Mesendoderm (in vitro differentiated cells): ENCODE measurements at regions not wholly inside any gene's neighbourhood (a gene's known extent, or its start where the extent isn't known, plus 50 kb on each side); places are given as distances from the start of the nearest gene placed in this dataset.

Experiments
- DNase-seq: peaks from one replicate; pipeline ENCODE4 v3.0.0; 2013
- H2AK5ac ChIP-seq: 2 replicates; pipeline ENCODE4 v1.6.1; 2013; ENCODE audit warnings: low read length, inconsistent platforms
- H2BK120ac ChIP-seq: 2 replicates; pipeline ENCODE4 v1.6.1; 2013; ENCODE audit warnings: low read depth, mild to moderate bottlenecking, low read length, moderate library complexity, mixed read lengths
- H2BK15ac ChIP-seq: replicated peaks from 2 replicates; pipeline ENCODE4 v1.6.1; 2013; ENCODE audit warnings: low read depth, mild to moderate bottlenecking, moderate library complexity
- H2BK5ac ChIP-seq: 2 replicates; pipeline ENCODE4 v1.6.1; 2013; ENCODE audit warnings: low read length, inconsistent platforms
- H3K18ac ChIP-seq: 2 replicates; pipeline ENCODE4 v1.6.1; 2013; ENCODE audit warnings: mild to moderate bottlenecking, low read length, mixed read lengths
- H3K23ac ChIP-seq: one replicate; pipeline ENCODE4 v1.6.1; 2013; ENCODE audit warnings: low read length
- H3K27ac ChIP-seq: 2 replicates; pipeline ENCODE4 v1.5.1; 2013; ENCODE audit warnings: low read depth, mild to moderate bottlenecking, inconsistent platforms, low read length, moderate library complexity
- H3K27me3 ChIP-seq: 2 replicates; pipeline ENCODE4 v1.6.1; 2013; ENCODE audit warnings: low read length, control low read depth, mild to moderate bottlenecking, inconsistent platforms; ENCODE audit not compliant: insufficient read depth, poor library complexity
- H3K36me3 ChIP-seq: 2 replicates; pipeline ENCODE4 v1.6.1; 2013; ENCODE audit warnings: low read length, inconsistent platforms; ENCODE audit not compliant: control insufficient read depth, insufficient read depth
- H3K4ac ChIP-seq: one replicate; pipeline ENCODE4 v1.6.1; 2013; ENCODE audit warnings: low read depth, mild to moderate bottlenecking, low read length, moderate library complexity
- H3K4me1 ChIP-seq: 2 replicates; pipeline ENCODE4 v1.6.1; 2013; ENCODE audit warnings: low read depth, low read length, inconsistent platforms; ENCODE audit not compliant: control insufficient read depth
- H3K4me2 ChIP-seq: 2 replicates; pipeline ENCODE4 v1.6.1; 2013; ENCODE audit warnings: low read length
- H3K4me3 ChIP-seq: 2 replicates; pipeline ENCODE4 v1.5.1; 2013; ENCODE audit warnings: mild to moderate bottlenecking, low read length
- H3K56ac ChIP-seq: one replicate; pipeline ENCODE4 v1.6.1; 2013; ENCODE audit warnings: low read length
- H3K79me1 ChIP-seq: 2 replicates; pipeline ENCODE4 v1.6.1; 2013; ENCODE audit warnings: low read length, inconsistent platforms
- H3K79me2 ChIP-seq: 2 replicates; pipeline ENCODE4 v1.6.1; 2013; ENCODE audit warnings: mild to moderate bottlenecking, low read length; ENCODE audit not compliant: control insufficient read depth, insufficient read depth
- H3K9ac ChIP-seq: 2 replicates; pipeline ENCODE4 v1.6.1; 2013; ENCODE audit warnings: low read length, inconsistent platforms
- H4K5ac ChIP-seq: one replicate; pipeline ENCODE4 v1.6.1; 2013; ENCODE audit warnings: low read length
- H4K8ac ChIP-seq: one replicate; pipeline ENCODE4 v1.6.1; 2013; ENCODE audit warnings: low read depth, mild to moderate bottlenecking, control low read depth, low read length, moderate library complexity
- WGBS: extraction: QIAGEN DNeasy Blood & Tissue Kit; methylation state at CpG from one replicate; pipeline ENCODE4 v1.1.7; 2013; ENCODE audit warnings: low lambda C conversion rate, missing lambda C conversion rate; ENCODE audit not compliant: insufficient coverage; ENCODE audit errors: extremely low coverage; 5-methylcytosine and 5-hydroxymethylcytosine counted together

DNA sequence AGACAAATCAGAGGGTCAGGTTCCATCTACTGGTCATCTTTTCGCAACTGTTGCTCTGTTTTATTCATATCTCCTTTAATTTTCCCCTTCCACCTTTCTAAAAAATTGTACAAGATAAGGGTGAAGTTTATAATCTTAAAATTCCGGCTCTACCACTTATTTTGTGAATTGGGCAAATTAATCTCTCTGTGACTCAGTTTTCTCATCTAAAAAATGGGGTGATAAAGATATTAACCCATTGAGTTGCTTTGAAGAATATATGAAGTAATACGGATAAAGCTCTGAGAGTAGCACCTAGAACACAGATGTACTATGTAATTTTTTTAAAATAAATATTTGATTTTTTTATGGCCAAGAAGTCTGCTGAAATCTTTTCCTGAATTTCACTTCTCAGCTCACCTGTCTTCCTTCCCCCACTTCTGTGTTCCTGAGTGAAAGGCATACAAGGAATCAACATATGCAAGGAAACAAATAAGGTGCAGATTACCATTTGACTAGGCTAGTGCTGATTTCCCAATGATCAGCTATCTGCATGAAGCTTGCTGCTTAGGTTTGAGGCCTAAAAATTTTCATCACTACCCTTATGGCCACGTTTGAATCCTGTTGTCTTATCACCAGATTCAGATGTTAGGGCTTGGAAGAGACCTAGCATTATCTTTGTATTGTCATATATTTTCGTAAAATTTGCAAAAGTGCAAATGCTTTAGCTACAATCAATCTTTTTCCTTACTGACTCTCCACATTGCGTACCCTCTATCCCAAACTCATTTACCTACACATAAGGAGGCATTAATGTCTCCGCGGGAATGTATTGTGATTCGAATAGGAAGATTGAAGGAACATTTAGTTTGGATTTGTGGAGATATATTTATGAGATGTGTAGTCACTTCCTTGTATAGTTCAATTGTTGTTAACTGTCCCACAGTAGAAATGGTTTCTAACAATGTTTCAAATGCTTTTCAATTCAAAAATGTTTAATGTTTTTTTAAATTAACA is 718.3 kb upstream of the PTBP2 start:
- WGBS = no CpG with 5 or more reads among the region's 9 CpGs
- Histone ChIP-seq H2BK5ac (no peak overlapping the region), H3K79me2 (no peaks in the 10 kb centered on the region), H4K5ac (no peak overlapping the region), H3K79me1 (no peaks in the 10 kb centered on the region), H3K18ac (no peak overlapping the region), H3K23ac (no peak overlapping the region), H3K9ac (no peak overlapping the region), H3K4ac (no peak overlapping the region), H3K36me3 (no peaks in the 10 kb centered on the region), H2BK120ac (no peak overlapping the region), H3K4me3 (no peak overlapping the region), H3K4me1 (no peaks in the 10 kb centered on the region), H3K4me2 (no peak overlapping the region), H3K27me3 (no peaks in the 10 kb centered on the region), H4K8ac (no peak overlapping the region), H2AK5ac (no peak overlapping the region), H2BK15ac (no peak overlapping the region), H3K27ac (no peak overlapping the region), H3K56ac (no peak overlapping the region)
- DNase-seq = no peak

DNA sequence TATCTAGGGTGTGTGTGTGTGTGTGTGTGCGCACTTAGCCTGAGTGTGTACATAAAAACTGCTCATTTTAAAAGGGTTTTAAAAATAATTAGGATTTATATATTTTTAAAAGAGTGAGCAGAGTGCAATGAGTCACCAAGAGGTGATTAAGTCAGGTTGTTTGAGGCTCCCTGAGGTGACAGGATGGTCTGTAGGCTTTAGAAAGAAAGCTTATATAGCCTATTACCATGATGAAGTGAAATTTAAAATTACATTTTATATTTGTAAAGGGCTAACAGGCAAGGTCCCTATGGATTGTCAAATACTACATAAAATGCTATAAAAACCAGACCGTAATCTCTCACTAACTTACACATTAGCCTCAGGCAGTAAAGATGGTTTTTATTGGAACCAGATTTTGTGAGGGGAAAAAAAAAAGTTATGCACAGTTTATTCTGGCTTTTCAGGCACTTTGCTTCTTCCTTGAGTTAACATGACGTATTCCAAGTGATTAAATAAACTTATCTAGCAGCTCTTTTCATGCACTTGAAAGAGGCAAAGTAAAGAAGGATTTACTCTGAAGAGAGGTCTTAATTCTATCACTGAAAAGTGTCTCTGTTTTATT is 711.7 kb upstream of the PTBP2 start:
- Histone ChIP-seq H3K18ac (no peak overlapping the region), H4K5ac (no peak overlapping the region), H3K36me3 (no peaks in the 10 kb centered on the region), H3K4me1 (no peaks in the 10 kb centered on the region), H2AK5ac (no peak overlapping the region), H4K8ac (no peak overlapping the region), H3K79me2 (no peaks in the 10 kb centered on the region), H2BK120ac (no peak overlapping the region), H3K4ac (no peak overlapping the region), H3K56ac (no peak overlapping the region), H3K23ac (no peak overlapping the region), H2BK15ac (no peak overlapping the region), H3K27ac (no peak overlapping the region), H3K4me3 (no peak overlapping the region), H3K4me2 (no peak overlapping the region), H3K9ac (no peak overlapping the region), H2BK5ac (no peak overlapping the region), H3K79me1 (no peaks in the 10 kb centered on the region), H3K27me3 (no peaks in the 10 kb centered on the region)
- DNase-seq = no peak
- WGBS = no CpG with 5 or more reads among the region's 3 CpGs

GRCh38 chr1:96011606-96012005 is 710.0 kb upstream of the PTBP2 start:
- Histone ChIP-seq H4K5ac (no peak overlapping the region), H3K4me3 (no peak overlapping the region), H4K8ac (no peak overlapping the region), H3K4ac (no peak overlapping the region), H3K27me3 (no peaks in the 10 kb centered on the region), H2BK120ac (no peak overlapping the region), H3K9ac (no peak overlapping the region), H3K79me1 (no peaks in the 10 kb centered on the region), H3K18ac (no peak overlapping the region), H3K56ac (no peak overlapping the region), H3K4me1 (no peaks in the 10 kb centered on the region), H3K27ac (no peak overlapping the region), H3K79me2 (no peaks in the 10 kb centered on the region), H2BK5ac (no peak overlapping the region), H3K23ac (no peak overlapping the region), H3K4me2 (no peak overlapping the region), H2AK5ac (no peak overlapping the region), H2BK15ac (no peak overlapping the region), H3K36me3 (no peaks in the 10 kb centered on the region)
- WGBS = no CpG with 5 or more reads among the region's 4 CpGs
- DNase-seq = no peak

GRCh38 chr1:96016219-96016618 is 705.4 kb upstream of the PTBP2 start:
- no peak overlapping the region for H2BK5ac ChIP-seq
- no peaks in the 10 kb centered on the region for H3K79me1 ChIP-seq
- H3K4ac ChIP-seq = no peak overlapping the region
- H4K8ac ChIP-seq = no peak overlapping the region
- H3K4me3 ChIP-seq = no peak overlapping the region
- no CpG with 5 or more reads among the region's 3 CpGs for WGBS
- no peaks in the 10 kb centered on the region for H3K27me3 ChIP-seq
- H3K9ac ChIP-seq = no peak overlapping the region
- H3K27ac ChIP-seq = no peak overlapping the region
- H3K56ac ChIP-seq = no peak overlapping the region
- H2BK15ac ChIP-seq = no peak overlapping the region
- H3K18ac ChIP-seq = no peak overlapping the region
- H2BK120ac ChIP-seq = no peak overlapping the region
- H3K4me2 ChIP-seq = no peak overlapping the region
- H3K79me2 ChIP-seq = no peaks in the 10 kb centered on the region
- H3K4me1 ChIP-seq = no peaks in the 10 kb centered on the region
- H2AK5ac ChIP-seq = no peak overlapping the region
- no peaks in the 10 kb centered on the region for H3K36me3 ChIP-seq
- DNase-seq = no peak
- H3K23ac ChIP-seq = no peak overlapping the region
- H4K5ac ChIP-seq = no peak overlapping the region

- Histone ChIP-seq H4K5ac (no peak overlapping the region), H3K4me3 (no peak overlapping the region), H3K23ac (no peak overlapping the region), H2AK5ac (no peak overlapping the region), H2BK5ac (no peak overlapping the region), H2BK15ac (no peak overlapping the region), H4K8ac (no peak overlapping the region), H3K27ac (no peak overlapping the region), H3K4me2 (no peak overlapping the region), H2BK120ac (no peak overlapping the region), H3K4me1 (no peaks in the 10 kb centered on the region), H3K18ac (no peak overlapping the region), H3K27me3 (no peaks in the 10 kb centered on the region), H3K79me2 (no peaks in the 10 kb centered on the region), H3K36me3 (no peaks in the 10 kb centered on the region), H3K56ac (no peak overlapping the region), H3K79me1 (no peaks in the 10 kb centered on the region), H3K4ac (no peak overlapping the region), H3K9ac (no peak overlapping the region)
- DNase-seq = no peak
Observed at GRCh38 chr1:96020378-96020777, 701.2 kb upstream of the PTBP2 start.
